Smooth muscle cell (in vitro differentiated cells): ENCODE measurements at regions not wholly inside any gene's neighbourhood (a gene's known extent, or its start where the extent isn't known, plus 50 kb on each side); places are given as distances from the start of the nearest gene placed in this dataset.

Source experiments
- DNase-seq: peaks from one replicate; lab custom pipeline; 2025; ENCODE audit not compliant: unreplicated experiment; lab: John Stamatoyannopoulos, UW
- H2AFZ ChIP-seq: fragments of 200-600 bp; sonication (generic); 2 replicates; pipeline ENCODE4 v1.6.0; 2016; ENCODE audit warnings: antibody characterized with exemption, low read depth, mild to moderate bottlenecking
- H3F3A ChIP-seq: fragments of 200-600 bp; sonication (generic); 2 replicates; pipeline ENCODE4 v1.6.0; 2017; ENCODE audit warnings: antibody characterized with exemption, low read depth
- H3K27ac ChIP-seq: fragments of 200-600 bp; sonication (generic); 2 replicates; pipeline ENCODE4 v1.5.1; 2016; ENCODE audit warnings: low read depth, mild to moderate bottlenecking
- H3K27me3 ChIP-seq: fragments of 200-600 bp; sonication (generic); 2 replicates; pipeline ENCODE4 v1.6.1; 2016; ENCODE audit warnings: low read depth, mild to moderate bottlenecking
- H3K36me3 ChIP-seq: fragments of 200-600 bp; sonication (generic); 2 replicates; pipeline ENCODE4 v1.5.1; 2016; ENCODE audit warnings: low read depth
- H3K4me1 ChIP-seq: fragments of 200-600 bp; sonication (generic); 2 replicates; pipeline ENCODE4 v1.5.1; 2016; ENCODE audit warnings: low read depth
- H3K4me2 ChIP-seq: fragments of 200-600 bp; sonication (generic); 2 replicates; pipeline ENCODE4 v1.6.0; 2016; ENCODE audit warnings: mild to moderate bottlenecking
- H3K4me3 ChIP-seq: fragments of 200-600 bp; sonication (generic); 2 replicates; pipeline ENCODE4 v1.5.1; 2016; ENCODE audit warnings: mild to moderate bottlenecking
- H3K79me2 ChIP-seq: fragments of 200-600 bp; sonication (generic); 2 replicates; pipeline ENCODE4 v1.6.0; 2016; ENCODE audit warnings: low read depth, mild to moderate bottlenecking
- H3K9ac ChIP-seq: fragments of 200-600 bp; sonication (generic); 2 replicates; pipeline ENCODE4 v1.6.0; 2016; ENCODE audit warnings: low read depth
- H3K9me3 ChIP-seq: fragments of 200-600 bp; sonication (generic); replicated peaks from 2 replicates; pipeline ENCODE4 v1.5.1; 2016; ENCODE audit warnings: low read depth
- H4K20me1 ChIP-seq: fragments of 200-600 bp; sonication (generic); 2 replicates; pipeline ENCODE4 v1.6.0; 2016; ENCODE audit warnings: low read depth
- CTCF ChIP-seq: fragments of 200-600 bp; sonication (generic); IDR thresholded peaks from 2 replicates; pipeline ENCODE4 v1.5.1; 2017; ENCODE audit warnings: borderline replicate concordance, mild to moderate bottlenecking, antibody characterized with exemption; ENCODE audit not compliant: insufficient read depth, poor library complexity, severe bottlenecking
- WGBS: methylation state at CpG from one replicate; pipeline ENCODE4 v1.1.7; 2016; ENCODE audit warnings: low lambda C conversion rate; 5-methylcytosine and 5-hydroxymethylcytosine counted together

GRCh38 chr12:115102450-115102849 lies 418.5 kb upstream of the TBX3 start:
- no peaks in the 10 kb centered on the region for H3K79me2 ChIP-seq
- 48% methylated on average over 5 of the region's 5 CpGs for WGBS
- H3K27ac ChIP-seq = no peak overlapping the region
- TF ChIP-seq CTCF = no peak
- H3K4me3 ChIP-seq = no peak overlapping the region
- H3K9me3 ChIP-seq = no peaks in the 10 kb centered on the region
- no peak overlapping the region for H2AFZ ChIP-seq
- H3K36me3 ChIP-seq = no peaks in the 10 kb centered on the region
- no peaks in the 10 kb centered on the region for H3K4me1 ChIP-seq
- no peaks in the 10 kb centered on the region for H3F3A ChIP-seq
- H4K20me1 ChIP-seq = no peaks in the 10 kb centered on the region
- no peak overlapping the region for H3K9ac ChIP-seq
- H3K27me3 ChIP-seq = no peaks in the 10 kb centered on the region
- no peak overlapping the region for H3K4me2 ChIP-seq
- DNase-seq = no peak

GRCh38 chr12:115101520-115101919 lies 417.5 kb upstream of the TBX3 start:
- Histone ChIP-seq H3K27me3 (no peaks in the 10 kb centered on the region), H3K36me3 (no peaks in the 10 kb centered on the region), H2AFZ (no peak overlapping the region), H3K4me1 (no peaks in the 10 kb centered on the region), H3K79me2 (no peaks in the 10 kb centered on the region), H3K9ac (no peak overlapping the region), H3F3A (no peaks in the 10 kb centered on the region), H3K9me3 (no peaks in the 10 kb centered on the region), H4K20me1 (no peaks in the 10 kb centered on the region), H3K4me3 (no peak overlapping the region), H3K4me2 (no peak overlapping the region), H3K27ac (no peak overlapping the region)
- TF ChIP-seq CTCF = no peak
- DNase-seq = no peak
- 83% methylated on average over 1 of the region's 1 CpG for WGBS

GRCh38 chr12:115097416-115097815 lies 413.4 kb upstream of the TBX3 start:
- Histone ChIP-seq H2AFZ (no peak overlapping the region), H3K27me3 (no peaks in the 10 kb centered on the region), H3K4me2 (no peak overlapping the region), H3K4me1 (no peaks in the 10 kb centered on the region), H3K36me3 (no peaks in the 10 kb centered on the region), H3F3A (no peaks in the 10 kb centered on the region), H3K27ac (no peak overlapping the region), H3K9me3 (no peaks in the 10 kb centered on the region), H4K20me1 (no peaks in the 10 kb centered on the region), H3K4me3 (no peak overlapping the region), H3K9ac (no peak overlapping the region), H3K79me2 (no peaks in the 10 kb centered on the region)
- WGBS = 98% methylated on average over 5 of the region's 5 CpGs
- DNase-seq = no peak
- TF ChIP-seq CTCF = no peak

GRCh38 chr12:115096588-115097397 lies 412.8 kb upstream of the TBX3 start:
- WGBS = 31% methylated on average over 2 of the region's 2 CpGs
- DNase-seq = no peak

More at GRCh38 chr12:115096588-115097397, 412.8 kb upstream of the TBX3 start:
- H3K9ac ChIP-seq = no peak overlapping the region
- H3K36me3 ChIP-seq = no peaks in the 10 kb centered on the region
- H3K9me3 ChIP-seq = no peaks in the 10 kb centered on the region
- H4K20me1 ChIP-seq = no peaks in the 10 kb centered on the region
- H2AFZ ChIP-seq = peak overlapping the region; percentile 14
- no peaks in the 10 kb centered on the region for H3K27me3 ChIP-seq
- H3K4me3 ChIP-seq = no peak overlapping the region
- H3K4me2 ChIP-seq = no peak overlapping the region
- no peaks in the 10 kb centered on the region for H3F3A ChIP-seq
- TF ChIP-seq CTCF = no peak
- no peak overlapping the region for H3K27ac ChIP-seq
- no peaks in the 10 kb centered on the region for H3K4me1 ChIP-seq
- H3K79me2 ChIP-seq = no peaks in the 10 kb centered on the region
